ENCODE measurements at regions not wholly inside any gene's neighbourhood (a gene's known extent, or its start where the extent isn't known, plus 50 kb on each side); places are given as distances from the start of the nearest gene placed in this dataset.
A peak's percentile ranks its signal among the peaks of the same experiment; 100 is the strongest.
"Not testable (repeated sequence)": the region's sequence is repeated elsewhere in the genome, so short reads cannot be mapped to it uniquely, and the experiment has no call there.

- no peak for DNase-seq
Measured at GRCh38 chr17:5753421-5753820, 169.1 kb upstream of the NLRP1 start.

GRCh38 chr17:5757314-5757907 is 173.1 kb upstream of the NLRP1 start:
- no peak for DNase-seq

- DNase-seq, result peak; percentile 45
Measured at GRCh38 chr17:5758651-5759050, 174.3 kb upstream of the NLRP1 start.

GRCh38 chr17:5759501-5759925 is 175.2 kb upstream of the NLRP1 start:
- DNase-seq, result no peak

GRCh38 chr17:5762191-5762590 is 177.9 kb upstream of the NLRP1 start:
- no peak for DNase-seq

DNA sequence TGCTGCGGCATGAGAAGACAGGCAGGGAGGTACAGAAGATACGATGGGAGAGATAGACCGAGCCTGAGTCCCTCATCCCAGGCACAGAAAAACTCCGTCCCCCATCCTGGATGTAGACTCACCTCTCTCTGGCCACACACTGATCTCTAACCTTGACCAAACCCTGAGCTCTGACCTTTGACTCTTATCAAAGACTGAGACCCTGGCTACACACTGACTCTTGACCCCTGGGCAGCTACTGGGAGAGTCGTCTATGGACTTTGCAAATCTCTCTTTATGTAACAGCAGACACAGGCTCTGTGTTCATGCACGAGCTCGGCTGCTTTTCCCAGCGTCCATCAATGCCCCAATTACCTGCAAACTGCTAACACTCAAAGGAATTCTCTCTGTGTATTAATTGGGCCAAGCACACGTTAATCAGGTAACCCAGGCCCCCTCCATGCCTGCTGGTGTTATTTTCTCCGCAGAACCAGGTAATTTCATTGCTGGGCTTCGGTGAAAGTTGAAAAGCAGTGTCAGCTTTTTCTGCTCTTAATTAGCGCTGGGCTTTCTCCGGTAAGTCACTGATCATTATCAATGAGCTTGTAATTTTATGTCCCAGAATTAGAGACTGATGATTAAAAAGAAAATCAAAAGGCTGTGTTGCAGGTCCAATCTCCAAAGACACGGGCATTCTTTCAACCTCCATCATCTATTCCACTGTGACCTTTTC is 179.4 kb upstream of the NLRP1 start:
- DNase-seq, result no peak

GRCh38 chr17:5769593-5770354 is 185.5 kb upstream of the NLRP1 start:
- no peak for DNase-seq

GRCh38 chr17:5770441-5771270 is 186.3 kb upstream of the NLRP1 start:
- DNase-seq, result no peak

GRCh38 chr17:5771271-5771577 is 186.9 kb upstream of the NLRP1 start:
- not testable (repeated sequence) for DNase-seq

DNA sequence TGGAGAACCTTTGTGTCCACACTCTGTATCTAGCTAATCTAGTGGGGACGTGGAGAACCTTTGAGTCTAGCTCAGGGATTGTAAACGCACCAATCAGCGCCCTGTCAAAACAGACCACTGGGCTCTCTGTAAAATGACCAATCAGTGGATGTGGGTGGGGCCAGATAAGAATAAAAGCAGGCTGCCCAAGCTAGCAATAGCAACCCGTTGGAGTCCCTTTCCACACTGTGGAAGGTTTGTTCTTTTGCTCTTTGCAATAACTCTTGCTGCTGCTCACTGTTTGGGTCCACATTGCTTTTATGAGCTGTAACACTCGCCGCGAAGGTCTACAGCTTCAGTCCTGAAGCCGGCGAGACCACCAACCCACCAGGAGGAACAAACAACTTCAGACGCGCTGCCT is 187.7 kb upstream of the NLRP1 start:
- not testable (repeated sequence) for DNase-seq

DNA sequence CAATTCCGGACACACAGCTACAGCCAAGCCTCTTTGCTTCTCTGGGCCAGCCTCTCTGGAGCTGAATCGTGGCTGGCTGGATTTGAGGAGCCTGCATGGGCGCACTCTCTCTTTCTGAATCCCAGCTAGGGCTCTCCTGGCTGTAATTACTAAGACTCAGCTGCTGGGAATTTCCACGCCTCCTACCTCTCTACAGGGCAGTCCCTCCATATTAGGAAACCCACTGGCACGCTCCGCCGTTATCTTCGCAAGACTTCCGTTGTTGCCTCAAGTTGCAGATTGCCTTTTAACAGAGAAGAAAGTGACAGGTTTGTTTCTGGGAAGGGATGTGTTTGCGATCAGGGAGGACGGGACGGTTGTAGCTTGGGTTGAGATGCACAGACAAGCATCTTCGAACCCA is 188.4 kb upstream of the NLRP1 start:
- no peak for DNase-seq

DNA sequence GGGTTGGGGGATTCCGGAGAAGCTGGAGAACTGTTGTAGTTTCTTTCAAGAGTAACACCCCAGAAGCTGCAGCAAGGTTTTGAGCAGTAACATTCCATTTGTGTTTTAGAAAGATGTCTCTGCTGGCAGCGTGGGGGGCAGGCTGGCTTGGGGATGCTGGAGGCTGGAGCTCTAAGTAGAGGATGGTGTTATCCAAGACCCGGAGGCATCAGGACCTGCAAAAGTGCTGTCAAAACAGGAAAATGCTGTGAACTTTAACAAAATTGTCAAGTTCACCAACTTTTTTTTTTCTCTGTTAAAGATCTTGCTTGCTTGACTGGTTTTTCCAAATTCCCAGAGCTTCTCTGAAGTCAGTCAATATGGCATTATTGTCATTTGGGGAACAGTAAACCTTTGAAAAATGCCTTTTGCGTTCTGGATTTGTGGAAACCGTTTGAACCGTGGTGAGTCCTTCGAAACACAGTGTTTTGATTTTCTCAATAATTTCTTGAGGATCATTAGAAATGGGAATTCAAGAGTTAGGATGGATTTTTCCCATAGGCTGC is 189.6 kb upstream of the NLRP1 start:
- no peak for DNase-seq

- DNase-seq, result no peak
Measured at GRCh38 chr17:5775098-5775497, 190.8 kb upstream of the NLRP1 start.

DNA sequence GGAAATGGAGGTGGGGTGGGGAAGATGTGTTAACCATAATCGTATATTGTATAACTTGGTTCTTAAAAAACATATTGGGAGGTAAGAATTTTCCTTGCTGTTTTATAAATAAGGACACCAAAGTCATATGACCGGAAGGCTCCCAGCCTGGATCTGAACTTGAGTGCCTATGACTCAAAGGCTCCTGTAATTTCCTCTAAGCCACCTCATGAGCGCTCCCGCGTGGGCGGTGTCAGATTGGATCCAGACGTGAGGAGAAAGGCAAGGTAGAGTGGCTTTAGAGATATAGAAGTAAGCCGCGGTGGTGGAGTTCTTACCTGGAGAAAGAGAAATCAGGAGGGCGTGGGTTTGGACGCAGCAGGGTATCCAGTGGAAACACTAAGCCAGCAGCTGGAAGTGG is 196.2 kb upstream of the NLRP1 start:
- no peak for DNase-seq

- DNase-seq, result no peak
Measured at GRCh38 chr17:5781236-5781927, 197.1 kb upstream of the NLRP1 start.

- no peak for DNase-seq
Measured at GRCh38 chr17:5783269-5783668, 199.0 kb upstream of the NLRP1 start.

GRCh38 chr17:5783851-5784250 is 199.5 kb upstream of the NLRP1 start:
- no peak for DNase-seq

DNA sequence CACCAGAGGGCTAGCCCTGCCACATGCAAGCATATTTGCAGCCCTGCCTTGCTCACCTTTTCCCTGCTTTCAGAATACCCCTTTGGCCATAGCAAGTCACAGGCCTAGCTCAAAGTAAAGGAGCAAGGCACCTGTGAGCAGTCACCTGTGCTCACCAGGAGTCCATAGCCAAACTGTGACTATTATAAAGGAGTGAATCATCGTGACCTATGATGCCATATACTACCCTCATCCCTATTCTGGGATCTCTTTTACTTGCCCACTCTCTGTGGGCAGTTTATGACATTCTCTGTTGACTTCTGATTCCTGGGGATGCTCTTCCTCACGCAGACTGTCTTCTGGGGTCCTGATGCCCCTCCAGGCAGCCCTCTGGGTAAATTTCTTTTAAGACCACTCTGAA is 200.5 kb upstream of the NLRP1 start:
- no peak for DNase-seq

- DNase-seq, result no peak
Measured at GRCh38 chr17:5785338-5785737, 201.0 kb upstream of the NLRP1 start.

- no peak for DNase-seq
Measured at GRCh38 chr17:5785867-5786509, 201.7 kb upstream of the NLRP1 start.

GRCh38 chr17:5786510-5786875 is 202.2 kb upstream of the NLRP1 start:
- DNase-seq, result no peak
